Astrocyte (in vitro differentiated cells and primary cell): ENCODE measurements at regions not wholly inside any gene's neighbourhood (a gene's known extent, or its start where the extent isn't known, plus 50 kb on each side); places are given as distances from the start of the nearest gene placed in this dataset.

Source experiments
- DNase-seq: peaks from one replicate; pipeline ENCODE4 v3.0.0-alpha.2; 2010; ENCODE audit warnings: low read depth
- FAIRE-seq: peaks from 2 replicates; lab custom pipeline; 2011; peaks lifted over from hg19 to GRCh38; lab: Jason Lieb, UNC
- H2AFZ ChIP-seq: 2 replicates; pipeline ENCODE4 v1.6.0; 2012; ENCODE audit warnings: low read depth, low read length, inconsistent platforms
- H3K27ac ChIP-seq: 2 replicates; pipeline ENCODE4 v1.5.1; 2011; ENCODE audit warnings: low read depth, low read length, inconsistent platforms
- H3K27me3 ChIP-seq: 2 replicates; pipeline ENCODE4 v1.6.0; 2011; ENCODE audit warnings: low read length, inconsistent platforms; ENCODE audit not compliant: insufficient read depth
- H3K36me3 ChIP-seq: 2 replicates; pipeline ENCODE4 v1.5.1; 2011; ENCODE audit warnings: low read length, inconsistent platforms; ENCODE audit not compliant: insufficient read depth
- H3K4me1 ChIP-seq: 2 replicates; pipeline ENCODE4 v1.5.1; 2011; ENCODE audit warnings: low read length, inconsistent platforms; ENCODE audit not compliant: insufficient read depth
- H3K4me2 ChIP-seq: 2 replicates; pipeline ENCODE4 v1.6.0; 2012; ENCODE audit warnings: low read length, inconsistent platforms
- H3K4me3 ChIP-seq: 2 replicates; pipeline ENCODE4 v1.5.1; 2011; ENCODE audit warnings: low read depth, mild to moderate bottlenecking, low read length, inconsistent platforms; ENCODE audit not compliant: insufficient read depth
- H3K79me2 ChIP-seq: 2 replicates; pipeline ENCODE4 v1.6.0; 2012; ENCODE audit warnings: mild to moderate bottlenecking, low read length, inconsistent platforms; ENCODE audit not compliant: insufficient read depth
- H3K9ac ChIP-seq: 2 replicates; pipeline ENCODE4 v1.6.0; 2012; ENCODE audit warnings: mild to moderate bottlenecking, low read length, inconsistent platforms
- H3K9me3 ChIP-seq: 2 replicates; pipeline ENCODE4 v1.5.1; 2012; ENCODE audit warnings: low read depth, mild to moderate bottlenecking, low read length, inconsistent platforms; ENCODE audit not compliant: insufficient read depth
- H4K20me1 ChIP-seq: 2 replicates; pipeline ENCODE4 v1.6.0; 2012; ENCODE audit warnings: low read length, inconsistent platforms; ENCODE audit not compliant: insufficient read depth
- H3K27ac Mint-ChIP-seq: one replicate; pipeline ENCODE4 v1.8.0; 2021; ENCODE audit warnings: mild to moderate bottlenecking, mixed read lengths; ENCODE audit not compliant: unreplicated experiment
- H3K27me3 Mint-ChIP-seq: one replicate; pipeline ENCODE4 v1.8.0; 2021; ENCODE audit warnings: low read depth, mixed read lengths; ENCODE audit not compliant: unreplicated experiment
- H3K36me3 Mint-ChIP-seq: one replicate; pipeline ENCODE4 v1.8.0; 2021; ENCODE audit warnings: low read depth, mixed read lengths; ENCODE audit not compliant: unreplicated experiment
- H3K4me1 Mint-ChIP-seq: one replicate; pipeline ENCODE4 v1.8.0; 2021; ENCODE audit warnings: low read depth, mixed read lengths; ENCODE audit not compliant: unreplicated experiment
- H3K4me3 Mint-ChIP-seq: one replicate; pipeline ENCODE4 v1.8.0; 2021; ENCODE audit warnings: mild to moderate bottlenecking, moderate library complexity, mixed read lengths; ENCODE audit not compliant: unreplicated experiment
- H3K9me3 Mint-ChIP-seq: one replicate; pipeline ENCODE4 v1.8.0; 2021; ENCODE audit warnings: mild to moderate bottlenecking, mixed read lengths; ENCODE audit not compliant: unreplicated experiment
- CTCF ChIP-seq: IDR thresholded peaks from 2 replicates; pipeline ENCODE4 v1.5.1; 2011; ENCODE audit warnings: low read depth, mild to moderate bottlenecking, inconsistent platforms, low read length, moderate library complexity; ENCODE audit not compliant: insufficient read depth
- EZH2 ChIP-seq: IDR thresholded peaks from 2 replicates; pipeline ENCODE4 v1.6.1; 2012; ENCODE audit warnings: mild to moderate bottlenecking, low read length, inconsistent platforms; ENCODE audit not compliant: insufficient read depth

GRCh38 chr17:55645361-55645760 lies 77.3 kb downstream of the TMEM100 start:
- H3K4me2 ChIP-seq, result no peak overlapping the region
- no peaks in the 10 kb centered on the region for H3K36me3 ChIP-seq
- Mint-ChIP-seq H3K36me3 (no peaks in the 10 kb centered on the region), H3K27me3 (no peaks in the 10 kb centered on the region), H3K27ac (no peak overlapping the region), H3K9me3 (peaks cover 2% of the 10 kb centered on the region), H3K4me3 (no peak overlapping the region), H3K4me1 (peaks cover 11% of the 10 kb centered on the region)
- H3K4me1 ChIP-seq, result no peaks in the 10 kb centered on the region
- DNase-seq, result no peak
- no peaks in the 10 kb centered on the region for H4K20me1 ChIP-seq
- TF ChIP-seq CTCF (no peak), EZH2 (no peak)
- no peak overlapping the region for H3K4me3 ChIP-seq
- H3K9me3 ChIP-seq, result no peaks in the 10 kb centered on the region
- no peak for FAIRE-seq
- H3K79me2 ChIP-seq, result no peaks in the 10 kb centered on the region
- no peak overlapping the region for H2AFZ ChIP-seq
- no peak overlapping the region for H3K27ac ChIP-seq
- H3K9ac ChIP-seq, result no peak overlapping the region
- H3K27me3 ChIP-seq, result no peaks in the 10 kb centered on the region

- Histone ChIP-seq H3K9me3 (no peaks in the 10 kb centered on the region), H3K27me3 (no peaks in the 10 kb centered on the region), H3K9ac (no peak overlapping the region), H3K36me3 (no peaks in the 10 kb centered on the region), H3K27ac (no peak overlapping the region), H4K20me1 (no peaks in the 10 kb centered on the region), H3K4me3 (no peak overlapping the region), H2AFZ (no peak overlapping the region), H3K4me2 (no peak overlapping the region), H3K79me2 (no peaks in the 10 kb centered on the region), H3K4me1 (no peaks in the 10 kb centered on the region)
- Mint-ChIP-seq H3K4me1 (peaks cover 11% of the 10 kb centered on the region), H3K9me3 (peaks cover 2% of the 10 kb centered on the region), H3K4me3 (no peak overlapping the region), H3K36me3 (no peaks in the 10 kb centered on the region), H3K27ac (no peak overlapping the region), H3K27me3 (no peaks in the 10 kb centered on the region)
- TF ChIP-seq CTCF, result no peak
- TF ChIP-seq EZH2, result no peak
- no peak for FAIRE-seq
- DNase-seq, result no peak
These were observed 78.3 kb downstream of the TMEM100 start for GRCh38 chr17:55644346-55644745.

GRCh38 chr17:55642741-55643140 lies 79.9 kb downstream of the TMEM100 start:
- FAIRE-seq, result no peak
- no peaks in the 10 kb centered on the region for H3K4me1 ChIP-seq
- no peak overlapping the region for H3K4me2 ChIP-seq
- peaks cover 8% of the 10 kb centered on the region for H3K4me1 Mint-ChIP-seq
- no peak overlapping the region for H3K27ac ChIP-seq
- H4K20me1 ChIP-seq, result no peaks in the 10 kb centered on the region
- H2AFZ ChIP-seq, result no peak overlapping the region
- no peaks in the 10 kb centered on the region for H3K36me3 ChIP-seq
- peaks cover 2% of the 10 kb centered on the region for H3K9me3 Mint-ChIP-seq
- no peaks in the 10 kb centered on the region for H3K36me3 Mint-ChIP-seq
- H3K79me2 ChIP-seq, result no peaks in the 10 kb centered on the region
- H3K27ac Mint-ChIP-seq, result no peak overlapping the region
- H3K4me3 Mint-ChIP-seq, result no peak overlapping the region
- H3K27me3 Mint-ChIP-seq, result no peaks in the 10 kb centered on the region
- DNase-seq, result no peak
- H3K27me3 ChIP-seq, result no peaks in the 10 kb centered on the region
- TF ChIP-seq EZH2, result no peak
- TF ChIP-seq CTCF, result no peak
- no peaks in the 10 kb centered on the region for H3K9me3 ChIP-seq
- H3K4me3 ChIP-seq, result no peak overlapping the region
- no peak overlapping the region for H3K9ac ChIP-seq
